Neuronal stem cell (in vitro differentiated cells): ENCODE measurements at regions not wholly inside any gene's neighbourhood (a gene's known extent, or its start where the extent isn't known, plus 50 kb on each side); places are given as distances from the start of the nearest gene placed in this dataset.

Source experiments
- DNase-seq: peaks from one replicate; pipeline ENCODE4 v3.0.0-alpha.2; 2013; ENCODE audit warnings: low spot score
- H2AFZ ChIP-seq: one replicate; pipeline ENCODE4 v1.6.1; 2013; ENCODE audit warnings: mild to moderate bottlenecking, low read length, inconsistent platforms
- H2AK5ac ChIP-seq: 2 replicates; pipeline ENCODE4 v1.6.1; 2013; ENCODE audit warnings: low read depth, mild to moderate bottlenecking, inconsistent platforms, low read length, moderate library complexity, mixed read lengths
- H2BK120ac ChIP-seq: 2 replicates; pipeline ENCODE4 v1.6.1; 2013; ENCODE audit warnings: low read depth, mild to moderate bottlenecking, inconsistent platforms, low read length, moderate library complexity, mixed read lengths
- H2BK12ac ChIP-seq: one replicate; pipeline ENCODE4 v1.6.1; 2013; ENCODE audit warnings: low read length, inconsistent platforms
- H2BK15ac ChIP-seq: 2 replicates; pipeline ENCODE4 v1.6.1; 2013; ENCODE audit warnings: mild to moderate bottlenecking, low read length, inconsistent platforms, mixed read lengths
- H2BK5ac ChIP-seq: one replicate; pipeline ENCODE4 v1.6.1; 2013; ENCODE audit warnings: inconsistent platforms, mild to moderate bottlenecking, low read length, moderate library complexity
- H3K14ac ChIP-seq: one replicate; pipeline ENCODE4 v1.6.1; 2013; ENCODE audit warnings: low read length, inconsistent platforms
- H3K18ac ChIP-seq: 2 replicates; pipeline ENCODE4 v1.6.1; 2013; ENCODE audit warnings: low read length, inconsistent platforms
- H3K23ac ChIP-seq: 2 replicates; pipeline ENCODE4 v1.6.1; 2013; ENCODE audit warnings: low read depth, mild to moderate bottlenecking, mixed read lengths, low read length, inconsistent platforms; ENCODE audit not compliant: poor library complexity
- H3K27ac ChIP-seq: replicated peaks from 3 replicates; pipeline ENCODE4 v1.5.1; 2013; ENCODE audit warnings: low read length, inconsistent platforms
- H3K27me3 ChIP-seq, 3 experiments: 2 replicates each; pipeline ENCODE4 v1.6.1; 2013; ENCODE audit warnings: low read length in 3 of 3, mild to moderate bottlenecking in 2 of 3, inconsistent platforms in 1 of 3, low read depth in 1 of 3, mixed read lengths in 1 of 3, moderate library complexity in 1 of 3; ENCODE audit not compliant: control insufficient read depth in 3 of 3, insufficient read depth in 3 of 3
- H3K36me3 ChIP-seq, 2 donors: replicated peaks in 1 of 2; 2 replicates each; pipeline ENCODE4 v1.6.1; 2013; ENCODE audit warnings: low read length in 2 of 2; ENCODE audit not compliant: control insufficient read depth in 2 of 2, insufficient read depth in 2 of 2
- H3K4ac ChIP-seq: 2 replicates; pipeline ENCODE4 v1.6.1; 2013; ENCODE audit warnings: inconsistent platforms, mild to moderate bottlenecking, low read length, moderate library complexity
- H3K4me1 ChIP-seq, 2 donors: 1 replicate in 1 of 2; 2 replicates in 1 of 2; pipeline ENCODE4 v1.6.1; 2013; ENCODE audit warnings: low read length in 2 of 2, low read depth in 1 of 2; ENCODE audit not compliant: control insufficient read depth in 2 of 2, insufficient read depth in 1 of 2
- H3K4me2 ChIP-seq: one replicate; pipeline ENCODE4 v1.6.1; 2013; ENCODE audit warnings: mild to moderate bottlenecking, low read length, inconsistent platforms; ENCODE audit not compliant: insufficient read depth, poor library complexity, severe bottlenecking
- H3K4me3 ChIP-seq, 2 donors: 2 replicates each; pipeline ENCODE4 v1.5.1; 2013; ENCODE audit warnings: low read length in 2 of 2, mild to moderate bottlenecking in 2 of 2, inconsistent platforms in 1 of 2, moderate library complexity in 1 of 2
- H3K79me1 ChIP-seq: one replicate; pipeline ENCODE4 v1.6.1; 2013; ENCODE audit warnings: low read depth, mild to moderate bottlenecking, inconsistent platforms, low read length, moderate library complexity
- H3K9ac ChIP-seq: one replicate; pipeline ENCODE4 v1.6.1; 2013; ENCODE audit warnings: mild to moderate bottlenecking, low read depth, low read length, inconsistent platforms; ENCODE audit not compliant: poor library complexity
- H3K9me3 ChIP-seq, 2 donors: replicated peaks in 1 of 2; 2 replicates each; pipeline versions ENCODE3 to v1.6.1; 2013; ENCODE audit warnings: low read length in 2 of 2, mild to moderate bottlenecking in 2 of 2, inconsistent platforms in 1 of 2, low read depth in 1 of 2, mixed read lengths in 1 of 2, moderate library complexity in 1 of 2; ENCODE audit not compliant: control insufficient read depth in 2 of 2, insufficient read depth in 1 of 2
- H4K8ac ChIP-seq: one replicate; pipeline ENCODE4 v1.6.1; 2013; ENCODE audit warnings: low read depth, mild to moderate bottlenecking, inconsistent platforms, low read length, moderate library complexity
- H4K91ac ChIP-seq: one replicate; pipeline ENCODE4 v1.6.1; 2013; ENCODE audit warnings: low read length, low read depth, mild to moderate bottlenecking, inconsistent platforms; ENCODE audit not compliant: poor library complexity
- WGBS, 2 donors: extraction: QIAGEN DNeasy Blood & Tissue Kit; methylation state at CpG; one replicate each; pipeline ENCODE4 v1.1.7; 2013; ENCODE audit warnings: missing lambda C conversion rate in 2 of 2, mixed read lengths in 1 of 2; ENCODE audit not compliant: insufficient read length in 2 of 2, insufficient replicate concordance in 1 of 2; ENCODE audit errors: extremely low coverage in 2 of 2; 5-methylcytosine and 5-hydroxymethylcytosine counted together

DNA sequence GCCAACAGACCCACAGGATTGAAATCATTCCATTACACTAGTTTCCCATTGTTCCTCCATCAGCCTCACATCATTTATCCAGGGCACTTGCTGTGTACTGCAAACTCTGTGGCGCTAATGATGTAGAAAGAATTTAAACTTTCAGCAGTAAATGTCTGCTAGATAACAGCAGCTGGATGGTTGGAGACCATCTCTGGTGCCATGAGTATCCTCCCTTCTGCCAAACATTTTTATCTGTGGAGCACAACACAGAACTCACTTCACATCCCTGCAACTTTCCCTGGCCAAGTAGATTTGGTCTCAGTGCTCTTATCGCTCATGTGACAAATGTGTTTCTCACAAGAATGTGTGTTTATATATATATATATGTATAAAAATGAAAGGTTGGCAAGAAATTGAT, 481.9 kb downstream of the FGF9 start:
- no peak overlapping the region for H3K9ac ChIP-seq
- no peak overlapping the region for H2BK120ac ChIP-seq
- H3K79me1 ChIP-seq = no peaks in the 10 kb centered on the region
- H3K27ac ChIP-seq = no peak overlapping the region
- no peak overlapping the region for H2AK5ac ChIP-seq
- no peaks in the 10 kb centered on the region for H3K4me1 ChIP-seq
- H3K4me2 ChIP-seq = no peak overlapping the region
- H3K4ac ChIP-seq = no peak overlapping the region
- H3K23ac ChIP-seq = no peak overlapping the region
- H3K9me3 ChIP-seq = no peaks in the 10 kb centered on the region
- H3K27me3 ChIP-seq = no peaks in the 10 kb centered on the region
- H2BK15ac ChIP-seq = no peak overlapping the region
- H2BK5ac ChIP-seq = no peak overlapping the region
- no peak for DNase-seq
- no peak overlapping the region for H2AFZ ChIP-seq
- H3K14ac ChIP-seq = no peak overlapping the region
- no peak overlapping the region for H3K4me3 ChIP-seq
- no peak overlapping the region for H2BK12ac ChIP-seq
- H4K8ac ChIP-seq = no peak overlapping the region
- H3K18ac ChIP-seq = no peak overlapping the region
- H4K91ac ChIP-seq = no peak overlapping the region
- H3K36me3 ChIP-seq = no peaks in the 10 kb centered on the region
- WGBS, 2 donors = no CpG with 5 or more reads among the region's 2 CpGs

DNA sequence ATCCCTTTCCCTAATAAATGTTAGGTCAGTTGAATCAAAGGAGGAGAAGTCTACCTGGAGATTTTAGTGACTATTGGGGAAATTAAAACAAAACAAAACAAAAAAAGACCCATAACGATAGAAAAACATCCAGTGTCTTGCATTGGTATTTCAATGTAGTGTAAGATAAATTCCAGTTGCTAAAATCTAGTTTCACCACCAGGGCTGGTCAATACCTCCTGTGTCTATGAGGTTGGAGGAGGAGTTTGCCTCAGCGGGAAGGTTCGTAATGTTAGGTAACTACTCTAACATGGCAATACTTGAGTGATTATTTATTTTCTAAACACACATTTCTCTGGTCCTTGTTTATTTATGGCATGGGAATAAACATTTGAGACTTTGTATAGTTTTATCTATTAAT, 483.2 kb downstream of the FGF9 start:
- Histone ChIP-seq H2BK15ac (no peak overlapping the region), H3K14ac (no peak overlapping the region), H3K36me3 (no peaks in the 10 kb centered on the region), H4K8ac (no peak overlapping the region), H3K18ac (no peak overlapping the region), H2AFZ (no peak overlapping the region), H3K79me1 (no peaks in the 10 kb centered on the region), H2BK120ac (no peak overlapping the region), H3K23ac (no peak overlapping the region), H2AK5ac (no peak overlapping the region), H3K4me1 (no peaks in the 10 kb centered on the region), H3K27ac (no peak overlapping the region), H3K9ac (no peak overlapping the region), H3K4me2 (no peak overlapping the region), H3K27me3 (no peaks in the 10 kb centered on the region), H4K91ac (no peak overlapping the region), H3K4me3 (no peak overlapping the region), H3K4ac (no peak overlapping the region), H2BK12ac (no peak overlapping the region), H3K9me3 (no peaks in the 10 kb centered on the region), H2BK5ac (no peak overlapping the region)
- no CpG with 5 or more reads among the region's 3 CpGs for whole genome bisulfite sequencing, 2 donors
- DNase-seq = no peak

DNA sequence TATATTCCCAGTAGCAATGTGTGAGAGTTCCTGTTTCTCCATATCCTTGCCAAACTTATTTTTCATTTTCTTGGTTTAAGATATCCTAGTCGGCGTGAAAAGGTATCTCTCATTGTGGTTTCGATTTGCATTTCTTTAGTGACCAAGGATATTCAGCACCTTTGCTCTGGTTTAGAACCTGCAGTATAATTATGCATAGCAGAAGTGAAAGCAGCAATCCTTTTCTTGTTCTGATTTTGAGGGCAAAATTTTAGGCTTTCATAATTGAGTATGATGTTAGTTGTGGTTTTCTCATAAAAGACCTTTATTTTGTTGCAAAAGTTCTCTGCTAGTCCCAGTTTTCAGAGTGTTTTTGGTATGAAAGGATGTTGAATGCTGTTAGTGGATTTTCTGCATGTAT, 491.0 kb downstream of the FGF9 start:
- Histone ChIP-seq H3K4me1 (no peaks in the 10 kb centered on the region), H3K14ac (no peak overlapping the region), H2BK15ac (no peak overlapping the region), H3K27me3 (no peaks in the 10 kb centered on the region), H4K8ac (no peak overlapping the region), H2AK5ac (no peak overlapping the region), H3K23ac (no peak overlapping the region), H2BK120ac (no peak overlapping the region), H3K9me3 (no peaks in the 10 kb centered on the region), H3K18ac (no peak overlapping the region), H3K4ac (no peak overlapping the region), H3K27ac (no peak overlapping the region), H4K91ac (no peak overlapping the region), H2BK5ac (no peak overlapping the region), H2AFZ (no peak overlapping the region), H3K9ac (no peak overlapping the region), H3K4me3 (no peak overlapping the region), H3K79me1 (no peaks in the 10 kb centered on the region), H3K4me2 (no peak overlapping the region), H3K36me3 (no peaks in the 10 kb centered on the region), H2BK12ac (no peak overlapping the region)
- DNase-seq = no peak
- WGBS, 2 donors = no CpG with 5 or more reads among the region's 3 CpGs

DNA sequence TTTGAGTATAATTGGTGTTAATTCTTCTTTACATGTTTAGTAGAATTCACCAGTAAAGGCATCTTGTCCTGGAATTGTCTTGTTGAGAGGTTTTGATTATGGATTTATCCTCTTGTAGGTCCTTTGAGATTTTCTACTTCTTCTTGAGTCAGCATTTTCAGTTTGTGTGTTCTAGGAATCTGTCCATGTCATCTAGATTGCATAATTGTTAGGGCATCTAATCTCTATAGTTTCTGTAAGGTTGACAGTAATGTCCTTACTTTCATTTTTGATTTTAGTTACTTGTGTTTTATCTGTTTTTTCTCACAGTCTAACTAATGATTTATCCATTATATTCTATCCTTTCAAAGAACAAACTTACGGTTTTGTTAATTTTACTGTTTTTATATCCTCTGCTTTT, 492.0 kb downstream of the FGF9 start:
- H3K4me1 ChIP-seq = no peaks in the 10 kb centered on the region
- no peaks in the 10 kb centered on the region for H3K36me3 ChIP-seq
- H3K4me3 ChIP-seq = no peak overlapping the region
- no peaks in the 10 kb centered on the region for H3K9me3 ChIP-seq
- H4K91ac ChIP-seq = no peak overlapping the region
- H2BK120ac ChIP-seq = no peak overlapping the region
- no peak overlapping the region for H2BK12ac ChIP-seq
- no peak overlapping the region for H3K27ac ChIP-seq
- no peak overlapping the region for H3K23ac ChIP-seq
- no peak overlapping the region for H3K9ac ChIP-seq
- no peak overlapping the region for H3K4ac ChIP-seq
- no peak for DNase-seq
- no peaks in the 10 kb centered on the region for H3K27me3 ChIP-seq
- H3K4me2 ChIP-seq = no peak overlapping the region
- no peak overlapping the region for H2BK15ac ChIP-seq
- H3K14ac ChIP-seq = no peak overlapping the region
- H3K79me1 ChIP-seq = no peaks in the 10 kb centered on the region
- no peak overlapping the region for H3K18ac ChIP-seq
- H4K8ac ChIP-seq = no peak overlapping the region
- no CpG with 5 or more reads among the region's 1 CpG for WGBS, 2 donors
- no peak overlapping the region for H2AFZ ChIP-seq
- no peak overlapping the region for H2AK5ac ChIP-seq
- no peak overlapping the region for H2BK5ac ChIP-seq
